ENCODE measurements at regions not wholly inside any gene's neighbourhood (a gene's known extent, or its start where the extent isn't known, plus 50 kb on each side); places are given as distances from the start of the nearest gene placed in this dataset.

GRCh38 chr16:86306811-86307513 is 203.4 kb upstream of the FOXF1 start:
- no peak for DNase-seq

- no peak for DNase-seq
These were observed 202.8 kb upstream of the FOXF1 start for GRCh38 chr16:86307514-86307903.

GRCh38 chr16:86308514-86308913 is 201.8 kb upstream of the FOXF1 start:
- no peak for DNase-seq

- no peak for DNase-seq
These were observed 196.7 kb upstream of the FOXF1 start for GRCh38 chr16:86313631-86314030.

- no peak for DNase-seq
These were observed 195.8 kb upstream of the FOXF1 start for GRCh38 chr16:86314402-86315025.

GRCh38 chr16:86316967-86317812 is 193.1 kb upstream of the FOXF1 start:
- no peak for DNase-seq

- no peak for DNase-seq
These were observed 192.3 kb upstream of the FOXF1 start for GRCh38 chr16:86317813-86318650.

- DNase-seq, result no peak
These were observed 190.6 kb upstream of the FOXF1 start for GRCh38 chr16:86319585-86320236.

GRCh38 chr16:86320237-86320595 is 190.1 kb upstream of the FOXF1 start:
- DNase-seq, result no peak

- DNase-seq, result no peak
These were observed 188.8 kb upstream of the FOXF1 start for GRCh38 chr16:86321491-86321890.

- no peak for DNase-seq
These were observed 188.0 kb upstream of the FOXF1 start for GRCh38 chr16:86322283-86322682.

- no peak for DNase-seq
These were observed 187.5 kb upstream of the FOXF1 start for GRCh38 chr16:86322806-86323205.

- no peak for DNase-seq
These were observed 186.0 kb upstream of the FOXF1 start for GRCh38 chr16:86324320-86324719.

- DNase-seq, result no peak
These were observed 185.0 kb upstream of the FOXF1 start for GRCh38 chr16:86325360-86325759.

GRCh38 chr16:86325895-86326294 is 184.4 kb upstream of the FOXF1 start:
- DNase-seq, result no peak

- DNase-seq, result no peak
These were observed 183.0 kb upstream of the FOXF1 start for GRCh38 chr16:86327321-86327720.

GRCh38 chr16:86330906-86331305 is 179.4 kb upstream of the FOXF1 start:
- no peak for DNase-seq

- no peak for DNase-seq
These were observed 176.2 kb upstream of the FOXF1 start for GRCh38 chr16:86334079-86334635.

GRCh38 chr16:86335266-86336172 is 174.8 kb upstream of the FOXF1 start:
- no peak for DNase-seq

GRCh38 chr16:86337138-86337537 is 173.2 kb upstream of the FOXF1 start:
- no peak for DNase-seq

Measured in stimulated activated CD4-positive, alpha-beta T cell treated with anti-CD3 and anti-CD28 coated beads, Interleukin-1b, Interleukin-23, amount 100 ng/mL, for 48 hours (primary cell).